Loucy (cell line): ENCODE measurements at regions not wholly inside any gene's neighbourhood (a gene's known extent, or its start where the extent isn't known, plus 50 kb on each side); places are given as distances from the start of the nearest gene placed in this dataset.

Experiments
- H2AFZ ChIP-seq: fragments of 200-600 bp; sonication (generic); 2 replicates; pipeline ENCODE4 v1.6.0; 2016; ENCODE audit warnings: antibody characterized with exemption, mild to moderate bottlenecking, low read length, moderate library complexity
- H3F3A ChIP-seq: fragments of 200-600 bp; 2 replicates; pipeline ENCODE4 v1.6.0; 2016; ENCODE audit warnings: antibody characterized with exemption, low read depth, mild to moderate bottlenecking
- H3K27me3 ChIP-seq: fragments of 200-600 bp; sonication (generic); 2 replicates; pipeline ENCODE4 v1.6.1; 2014; ENCODE audit warnings: low read length, mild to moderate bottlenecking; ENCODE audit not compliant: insufficient read depth, poor library complexity, severe bottlenecking
- H3K36me3 ChIP-seq: fragments of 200-600 bp; sonication (generic); 2 replicates; pipeline ENCODE4 v1.6.1; 2016; ENCODE audit warnings: low read length; ENCODE audit not compliant: insufficient read depth
- H3K4me1 ChIP-seq: fragments of 200-600 bp; sonication (generic); 2 replicates; pipeline ENCODE4 v1.5.1; 2014; ENCODE audit warnings: low read length, mild to moderate bottlenecking; ENCODE audit not compliant: insufficient read depth, poor library complexity, severe bottlenecking
- H3K4me2 ChIP-seq: fragments of 200-600 bp; sonication (generic); 2 replicates; pipeline ENCODE4 v1.6.0; 2014; ENCODE audit warnings: antibody characterized with exemption, low read length, low read depth, mild to moderate bottlenecking; ENCODE audit not compliant: poor library complexity, severe bottlenecking
- H3K4me3 ChIP-seq: fragments of 200-600 bp; sonication (generic); 2 replicates; pipeline ENCODE4 v1.5.1; 2014; ENCODE audit warnings: low read length, mild to moderate bottlenecking, mixed read lengths; ENCODE audit not compliant: poor library complexity, severe bottlenecking
- H3K79me2 ChIP-seq: fragments of 200-600 bp; sonication (generic); 2 replicates; pipeline ENCODE4 v1.6.1; 2014; ENCODE audit warnings: low read length; ENCODE audit not compliant: insufficient read depth
- H3K9ac ChIP-seq: fragments of 200-600 bp; sonication (generic); 2 replicates; pipeline ENCODE4 v1.6.0; 2014; ENCODE audit warnings: mild to moderate bottlenecking, low read depth, low read length, moderate library complexity; ENCODE audit not compliant: poor library complexity, severe bottlenecking
- H3K9me2 ChIP-seq: fragments of 200-600 bp; sonication (generic); replicated peaks from 2 replicates; pipeline ENCODE4 v1.6.1; 2016; ENCODE audit warnings: low read depth, low read length, mixed read lengths
- H3K9me3 ChIP-seq: fragments of 200-600 bp; sonication (generic); 2 replicates; pipeline ENCODE4 v1.6.1; 2014; ENCODE audit warnings: mild to moderate bottlenecking, antibody characterized with exemption, low read length, low read depth; ENCODE audit not compliant: insufficient read depth
- H4K20me1 ChIP-seq: fragments of 200-600 bp; sonication (generic); 2 replicates; pipeline ENCODE4 v1.6.0; 2014; ENCODE audit warnings: antibody characterized with exemption, low read length, mild to moderate bottlenecking; ENCODE audit not compliant: insufficient read depth, poor library complexity, severe bottlenecking
- CTCF ChIP-seq: fragments of 200-600 bp; sonication (generic); conservative IDR thresholded peaks from 2 replicates; pipeline ENCODE4 v1.5.1; 2014; ENCODE audit warnings: mild to moderate bottlenecking, antibody characterized with exemption, low read length
- EZH2phosphoT487 ChIP-seq: fragments of 200-600 bp; IDR thresholded peaks from 2 replicates; pipeline ENCODE4 v1.6.1; 2018; ENCODE audit warnings: antibody characterized with exemption, mild to moderate bottlenecking, moderate library complexity, borderline replicate concordance

- no peaks in the 10 kb centered on the region for H3K36me3 ChIP-seq
- no peaks in the 10 kb centered on the region for H4K20me1 ChIP-seq
- H3K4me3 ChIP-seq = no peak overlapping the region
- no peaks in the 10 kb centered on the region for H3K27me3 ChIP-seq
- TF ChIP-seq CTCF (no peak), EZH2phosphoT487 (no peak)
- no peak overlapping the region for H3K4me2 ChIP-seq
- no peak overlapping the region for H2AFZ ChIP-seq
- H3K9me3 ChIP-seq = no peaks in the 10 kb centered on the region
- peaks cover 10% of the 10 kb centered on the region for H3K4me1 ChIP-seq
- no peaks in the 10 kb centered on the region for H3K79me2 ChIP-seq
- no peaks in the 10 kb centered on the region for H3K9me2 ChIP-seq
- no peaks in the 10 kb centered on the region for H3F3A ChIP-seq
- H3K9ac ChIP-seq = no peak overlapping the region
These were observed 68.8 kb upstream of the ARHGAP18 start for GRCh38 chr6:129778793-129779192.

- TF ChIP-seq CTCF = no peak
- no peak for TF ChIP-seq EZH2phosphoT487
- H2AFZ ChIP-seq = peak overlapping the region; percentile 29
These were observed 67.4 kb upstream of the ARHGAP18 start for GRCh38 chr6:129777371-129777770.

GRCh38 chr6:129776542-129777330 lies 66.8 kb upstream of the ARHGAP18 start:
- no peaks in the 10 kb centered on the region for H3K9me3 ChIP-seq
- H3K9me2 ChIP-seq = no peaks in the 10 kb centered on the region
- no peak overlapping the region; the same call in 1 of the 2 replicates for H2AFZ ChIP-seq
- H3K79me2 ChIP-seq = no peaks in the 10 kb centered on the region
- H3K4me1 ChIP-seq = peaks cover 25% of the 10 kb centered on the region
- H3K4me2 ChIP-seq = no peak overlapping the region
- H3F3A ChIP-seq = no peaks in the 10 kb centered on the region
- H4K20me1 ChIP-seq = no peaks in the 10 kb centered on the region
- no peak overlapping the region for H3K4me3 ChIP-seq
- TF ChIP-seq CTCF = no peak
- no peaks in the 10 kb centered on the region for H3K27me3 ChIP-seq
- H3K9ac ChIP-seq = no peak overlapping the region
- no peaks in the 10 kb centered on the region for H3K36me3 ChIP-seq

More at GRCh38 chr6:129777371-129777770, 67.4 kb upstream of the ARHGAP18 start:
- Histone ChIP-seq H3K9me2 (no peaks in the 10 kb centered on the region), H3F3A (no peaks in the 10 kb centered on the region), H4K20me1 (no peaks in the 10 kb centered on the region), H3K27me3 (no peaks in the 10 kb centered on the region), H3K4me3 (no peak overlapping the region), H3K79me2 (no peaks in the 10 kb centered on the region), H3K9me3 (no peaks in the 10 kb centered on the region), H3K9ac (no peak overlapping the region), H3K36me3 (no peaks in the 10 kb centered on the region), H3K4me2 (no peak overlapping the region), H3K4me1 (peaks cover 19% of the 10 kb centered on the region)
